Activated gamma-delta T cell treated with Interleukin-2 at 50 U/mL for 16 hours (primary cell): ENCODE measurements at regions not wholly inside any gene's neighbourhood (a gene's known extent, or its start where the extent isn't known, plus 50 kb on each side); places are given as distances from the start of the nearest gene placed in this dataset.
"Not testable (repeated sequence)": the region's sequence is repeated elsewhere in the genome, so short reads cannot be mapped to it uniquely, and the experiment has no call there.

Experiments used
- DNase-seq: peaks from one replicate; pipeline ENCODE4 v3.0.0-alpha.2; 2020

DNA sequence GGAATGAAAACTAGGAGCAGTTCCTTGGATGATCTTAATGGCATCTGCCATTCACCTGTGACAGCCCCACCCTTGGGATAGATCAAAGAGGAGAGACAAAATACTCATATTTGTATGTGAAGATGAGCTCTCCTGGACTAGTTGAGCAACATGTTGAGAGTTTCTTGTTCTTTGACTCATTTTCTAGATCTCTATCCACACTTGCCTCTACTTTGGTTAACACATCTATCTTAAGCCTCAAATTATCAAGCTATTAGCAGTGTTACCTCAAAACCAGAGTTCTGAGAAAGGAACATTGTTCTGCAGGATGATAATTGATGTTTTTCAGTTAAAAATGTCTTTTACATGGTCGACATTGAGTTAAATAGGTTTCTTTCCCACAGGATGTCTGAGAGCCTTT lies 94.2 kb upstream of the TEX13D start:
- no peak for DNase-seq

DNA sequence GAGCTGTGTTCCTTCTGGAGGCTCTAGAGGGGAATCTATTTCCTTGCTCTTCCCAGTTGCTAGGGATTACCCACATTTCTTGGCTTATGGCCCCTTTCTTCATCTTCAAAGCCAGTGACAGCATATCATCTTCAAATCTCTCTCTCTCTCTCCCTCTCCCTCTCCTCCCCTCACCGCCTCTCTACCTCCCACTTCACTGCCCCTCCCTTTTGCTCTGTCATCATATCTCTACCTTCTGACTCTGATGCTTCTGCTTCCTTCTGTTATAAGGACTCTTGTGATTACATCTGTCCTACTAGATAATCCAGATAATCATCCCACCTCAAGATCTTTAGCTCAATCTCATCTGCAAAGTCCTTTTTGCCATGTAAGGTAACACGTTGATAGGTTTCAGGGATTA lies 93.1 kb upstream of the TEX13D start:
- no peak for DNase-seq

DNA sequence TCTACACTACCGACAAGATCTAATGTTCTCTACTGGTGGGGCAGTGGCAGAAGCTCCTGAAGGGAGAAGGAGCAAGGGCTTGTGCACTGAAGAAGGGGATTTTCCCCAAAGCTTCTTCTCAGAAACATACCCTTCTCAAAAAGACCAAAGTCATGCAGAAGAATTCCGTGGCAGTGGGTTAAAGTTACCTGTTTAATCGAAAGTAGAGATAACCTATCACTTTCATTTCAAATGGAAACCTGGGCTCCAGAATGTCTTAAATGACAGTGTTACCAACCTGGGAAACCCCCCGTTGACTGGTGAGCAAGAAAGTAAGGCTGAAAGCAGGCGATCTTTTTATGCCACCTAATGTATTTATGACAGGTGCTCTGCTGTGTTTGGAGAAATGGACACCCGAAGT lies 92.5 kb upstream of the TEX13D start:
- no peak for DNase-seq

DNA sequence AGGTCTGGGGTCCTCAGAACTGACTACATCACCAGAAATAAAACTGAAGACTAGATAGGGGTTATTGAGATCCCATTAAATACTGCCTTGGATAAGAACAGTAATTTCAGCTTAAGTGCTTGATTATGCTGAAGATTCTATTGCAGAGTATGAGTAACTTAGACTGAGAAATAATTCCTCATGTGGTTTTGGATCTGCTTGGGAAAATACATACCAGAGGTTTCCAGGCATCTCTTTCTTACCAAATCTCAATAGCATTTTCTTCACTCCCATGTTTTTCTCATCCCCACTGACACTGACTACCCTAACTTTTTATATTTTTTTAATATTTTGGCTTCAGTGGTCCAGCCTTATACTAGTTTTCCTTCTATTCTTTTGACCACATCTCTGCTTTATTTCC lies 92.0 kb upstream of the TEX13D start:
- no peak for DNase-seq

DNA sequence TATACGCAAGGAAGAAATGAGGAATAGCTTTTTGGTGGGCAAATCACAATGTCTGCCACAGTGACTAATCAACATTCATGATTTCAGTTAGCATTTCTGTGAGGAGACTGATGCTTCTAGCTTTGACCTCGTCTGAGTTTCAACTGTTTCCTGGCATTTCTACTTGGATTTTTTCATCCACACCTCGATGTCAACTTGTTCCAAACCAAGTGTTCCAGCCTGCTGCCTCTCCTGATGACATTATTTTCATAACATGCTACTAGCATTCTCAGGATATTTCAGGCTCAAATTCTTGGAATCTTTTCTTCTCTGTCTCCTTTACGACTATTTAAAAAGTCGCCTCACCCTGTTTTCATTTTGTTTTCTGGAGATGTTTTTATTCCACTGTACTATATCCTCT lies 90.3 kb upstream of the TEX13D start:
- DNase-seq, result no peak

DNA sequence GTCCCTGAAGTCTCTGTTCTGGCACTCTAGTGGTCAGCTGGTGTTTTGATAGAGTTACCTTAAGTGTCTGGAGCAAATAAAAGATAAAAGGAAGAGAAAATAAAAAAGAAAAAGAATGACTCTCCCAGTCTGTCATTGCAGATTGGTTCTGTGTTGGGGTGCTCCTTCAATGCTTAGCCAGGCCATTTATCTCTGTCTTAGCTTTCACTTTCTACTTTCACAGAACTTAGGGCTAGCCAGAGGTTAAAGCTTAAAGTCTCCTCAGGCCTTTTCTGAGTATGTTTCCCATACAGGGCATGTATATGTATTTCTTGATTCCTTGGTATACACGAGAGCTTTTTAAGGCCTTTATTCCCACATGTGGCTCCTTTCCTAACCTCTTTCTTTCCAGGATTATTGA lies 83.1 kb upstream of the TEX13D start:
- no peak for DNase-seq

DNA sequence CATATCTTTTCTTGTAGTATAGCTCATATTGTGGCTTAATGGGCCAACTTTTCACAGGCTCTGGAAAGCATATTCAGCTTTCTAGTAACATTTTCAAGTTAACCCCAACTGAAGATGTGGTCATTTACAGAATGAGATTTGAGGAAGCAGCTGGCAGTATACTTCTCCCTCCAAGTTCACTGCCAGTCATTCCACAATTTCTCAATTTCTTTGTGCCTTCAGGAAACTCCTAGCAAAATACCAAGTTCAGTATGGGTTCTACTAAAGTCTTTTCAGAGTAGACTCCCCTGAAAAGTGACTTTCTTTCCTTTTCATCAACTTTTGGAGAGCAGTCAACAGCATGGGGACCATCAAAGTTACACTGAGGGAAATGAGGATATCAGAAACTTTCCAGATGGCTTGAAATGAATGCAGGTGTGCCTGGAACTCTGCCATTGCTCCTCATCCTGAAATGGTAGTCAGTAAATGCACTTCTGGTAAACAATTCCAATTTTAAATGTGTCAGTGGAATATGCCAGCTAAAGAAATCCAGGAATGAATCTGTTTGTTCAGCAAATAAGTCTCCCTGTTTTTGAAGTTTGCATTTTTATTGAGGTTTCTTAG lies 81.5 kb upstream of the TEX13D start:
- no peak for DNase-seq

DNA sequence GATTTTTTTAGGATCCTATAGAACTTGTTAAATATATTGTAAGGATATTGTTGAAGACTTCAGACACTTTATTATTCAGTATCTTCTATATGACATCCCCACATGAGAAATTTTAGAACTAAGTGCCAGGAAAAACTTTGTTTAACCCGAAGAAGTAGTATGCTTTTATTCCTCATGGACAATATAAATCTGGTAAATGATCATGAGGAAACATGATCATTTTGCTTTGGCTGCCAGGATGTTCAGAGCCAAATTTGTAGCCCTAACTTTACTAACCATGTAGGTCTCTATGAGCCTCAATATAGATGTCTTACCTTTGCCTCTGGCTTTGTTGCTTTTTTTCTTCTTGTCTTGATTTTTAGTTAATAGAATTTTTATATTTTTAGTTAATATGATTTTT lies 77.8 kb upstream of the TEX13D start:
- DNase-seq, result no peak

DNA sequence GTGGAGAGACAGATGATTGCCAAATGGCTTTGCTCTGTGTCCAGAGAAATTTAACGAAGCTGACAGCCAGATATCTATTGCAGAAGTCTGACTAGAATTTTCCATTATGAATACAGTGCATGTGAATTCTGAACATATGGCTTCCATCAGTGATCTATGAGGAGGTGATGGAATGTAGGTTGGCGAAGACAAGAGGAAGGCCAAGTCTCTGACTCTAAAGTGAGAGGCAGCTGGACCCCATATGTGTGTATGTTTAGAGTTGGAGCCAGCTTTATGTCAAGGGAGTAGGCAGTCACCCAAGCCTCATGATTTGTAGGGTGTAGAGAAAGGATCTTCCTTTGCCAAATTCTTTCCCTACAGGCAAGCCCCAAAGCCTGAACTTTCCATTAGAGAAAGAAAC lies 76.2 kb upstream of the TEX13D start:
- no peak for DNase-seq

DNA sequence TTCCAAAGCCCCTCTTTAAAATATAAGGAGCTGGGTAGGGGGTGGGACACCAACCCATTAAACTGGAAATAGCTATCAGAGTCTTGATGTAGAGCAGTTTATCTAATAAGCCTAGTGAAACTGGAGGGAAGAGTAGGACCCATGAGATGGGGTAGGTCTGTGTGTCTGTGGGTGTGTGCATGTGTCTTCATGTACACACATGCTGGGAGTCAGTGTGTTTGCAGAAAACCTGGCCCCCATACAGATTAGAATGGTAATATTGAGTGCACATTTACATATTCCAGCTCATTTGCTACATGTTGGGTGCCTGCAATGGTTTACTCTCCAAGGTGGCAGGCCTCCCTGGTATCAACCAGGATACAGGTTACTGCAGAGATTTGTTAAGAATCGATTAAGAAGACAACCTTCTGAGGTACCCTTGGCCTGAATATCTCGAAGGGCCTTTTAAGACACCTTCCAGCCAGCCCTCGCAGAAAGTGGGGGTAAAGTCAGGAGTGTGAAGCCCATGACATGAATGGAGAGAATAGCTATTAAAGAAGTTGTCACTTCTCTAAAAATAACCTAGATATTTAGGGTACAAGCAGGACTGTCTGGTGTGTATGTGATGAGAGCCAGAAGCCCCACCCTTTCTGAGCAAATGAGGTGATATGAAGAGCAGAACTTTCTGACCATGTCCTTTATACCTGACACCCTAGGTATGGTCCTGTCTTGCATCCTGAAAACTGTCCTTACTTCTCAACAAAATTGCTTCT lies 75.7 kb upstream of the TEX13D start:
- DNase-seq, result no peak

DNA sequence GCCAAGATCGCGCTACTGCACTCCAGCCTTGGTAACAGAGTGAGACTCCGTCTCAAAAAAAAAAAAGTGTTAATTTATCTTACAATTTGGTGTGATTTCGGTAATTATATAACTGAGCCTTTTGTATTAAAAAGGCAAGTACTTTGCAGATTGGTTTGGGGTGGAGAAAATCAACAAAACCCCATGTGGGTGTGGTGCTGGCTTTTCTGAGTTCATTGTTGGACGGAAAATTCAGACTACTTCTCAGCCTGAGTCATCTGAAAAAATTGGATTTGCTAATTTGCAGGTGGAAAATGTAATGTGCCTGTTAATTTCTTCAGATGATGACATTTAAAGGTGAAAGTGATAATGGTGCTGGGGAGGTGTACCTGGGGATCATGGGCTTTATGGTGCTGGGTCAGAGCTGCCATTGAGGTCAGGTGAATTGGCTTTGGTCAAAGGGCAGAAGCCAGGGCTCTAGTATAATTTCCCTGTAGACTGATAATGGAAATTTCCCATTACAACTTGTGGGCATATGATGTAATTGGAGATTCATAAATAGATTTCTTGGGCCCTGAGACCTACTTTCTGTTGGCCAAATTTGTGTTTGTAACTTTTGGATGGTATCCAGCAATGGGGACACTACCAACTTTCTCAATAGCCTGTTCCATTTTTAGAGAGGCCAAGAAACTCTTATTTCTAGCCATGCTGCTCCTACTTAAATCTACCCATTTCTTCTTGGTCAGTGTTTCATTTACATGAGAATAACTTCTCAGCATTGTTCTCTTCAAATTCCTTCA lies 74.3 kb upstream of the TEX13D start:
- DNase-seq, result no peak

DNA sequence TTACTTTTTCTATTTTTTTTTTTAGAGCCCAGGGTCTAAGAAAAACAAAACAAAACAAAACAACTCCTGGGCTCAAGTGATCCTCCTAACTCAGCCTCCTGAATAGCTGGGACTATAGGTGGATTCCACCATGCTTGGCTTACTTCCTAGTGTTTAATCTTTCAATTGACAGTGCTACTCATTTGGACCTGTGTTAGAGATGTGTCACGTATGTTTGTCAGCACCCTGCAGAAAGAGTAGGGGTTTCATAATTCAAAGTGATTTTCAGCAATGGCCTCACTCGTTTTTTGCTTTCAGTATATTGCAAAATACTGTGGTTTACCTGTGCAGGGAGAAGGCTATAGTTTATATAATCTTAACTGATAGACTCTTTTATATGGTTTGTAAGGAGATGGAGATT lies 71.6 kb upstream of the TEX13D start:
- no peak for DNase-seq

DNA sequence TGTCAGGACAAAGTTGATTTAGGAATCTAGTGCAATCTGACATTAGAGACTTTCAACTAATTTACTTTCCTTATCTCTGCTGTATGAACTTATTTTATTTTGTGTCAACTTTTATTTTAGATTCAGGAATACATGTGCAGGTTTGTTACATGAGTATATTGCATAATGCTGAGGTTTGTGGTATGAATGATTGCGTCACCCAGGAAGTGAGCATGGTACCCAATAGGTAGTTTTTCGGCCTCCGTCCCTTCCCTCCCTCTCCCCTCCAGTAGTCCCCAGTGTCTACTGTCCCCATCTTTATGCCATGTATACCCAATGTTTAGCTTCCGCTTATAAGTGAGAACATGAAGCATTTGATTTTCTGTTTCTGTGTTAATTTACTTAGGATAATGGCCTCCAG lies 68.7 kb upstream of the TEX13D start:
- DNase-seq, result no peak

DNA sequence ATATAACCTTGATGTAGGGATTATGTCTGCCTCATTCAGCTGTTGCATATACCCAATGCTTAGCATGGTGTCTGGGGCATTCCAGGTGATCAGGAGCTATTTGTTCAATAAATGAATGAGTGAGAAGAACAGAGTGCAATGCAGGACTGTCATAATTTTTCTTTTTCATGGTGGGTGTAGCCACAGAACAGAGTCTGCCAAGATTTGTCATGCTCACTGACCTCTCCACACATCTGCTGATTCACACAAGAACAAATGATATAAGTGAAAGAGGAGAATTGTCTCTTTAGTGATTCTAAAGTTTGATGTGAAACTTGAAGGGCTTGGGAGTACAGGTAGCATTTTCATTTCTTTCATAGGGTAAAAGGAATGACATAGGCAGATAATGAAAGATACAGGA lies 64.4 kb upstream of the TEX13D start:
- DNase-seq, result no peak

DNA sequence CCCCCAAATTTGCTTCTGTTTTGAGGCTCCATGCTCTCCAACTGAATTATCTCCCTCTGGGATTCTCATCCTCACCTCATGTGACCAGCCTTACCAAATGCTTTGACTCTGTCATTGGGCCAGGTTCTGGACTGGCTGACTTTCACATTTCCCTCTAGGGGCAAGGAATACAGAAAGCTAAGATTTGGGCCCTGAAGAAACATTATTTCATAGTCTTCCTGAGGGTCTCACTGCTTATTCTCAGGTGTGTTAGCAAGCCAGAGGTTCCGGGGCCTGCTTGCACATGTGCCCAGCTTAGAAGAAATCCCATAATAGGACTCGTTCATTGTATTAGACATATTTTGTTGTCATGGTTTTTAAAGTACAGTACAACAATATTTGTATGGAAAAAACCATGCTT lies 62.6 kb upstream of the TEX13D start:
- DNase-seq, result no peak

DNA sequence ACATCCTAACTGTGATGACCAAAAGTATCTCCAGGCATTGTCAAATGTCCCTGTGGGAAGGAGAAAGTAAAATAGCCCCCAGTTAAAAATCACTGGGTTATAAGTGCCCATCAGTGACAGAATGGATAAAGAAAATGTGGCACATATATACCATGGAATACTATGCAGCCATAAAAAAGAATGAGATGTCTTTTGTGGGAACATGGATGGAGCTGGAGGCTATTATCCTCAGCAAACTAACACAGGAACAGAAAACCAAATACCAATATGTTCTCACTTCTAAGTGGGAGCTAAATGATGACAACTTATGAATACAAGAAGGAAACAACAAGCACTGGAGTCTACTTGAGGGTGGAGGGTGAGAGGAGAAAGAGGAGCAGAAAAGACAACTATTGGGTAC lies 60.9 kb upstream of the TEX13D start:
- not testable (repeated sequence) for DNase-seq

DNA sequence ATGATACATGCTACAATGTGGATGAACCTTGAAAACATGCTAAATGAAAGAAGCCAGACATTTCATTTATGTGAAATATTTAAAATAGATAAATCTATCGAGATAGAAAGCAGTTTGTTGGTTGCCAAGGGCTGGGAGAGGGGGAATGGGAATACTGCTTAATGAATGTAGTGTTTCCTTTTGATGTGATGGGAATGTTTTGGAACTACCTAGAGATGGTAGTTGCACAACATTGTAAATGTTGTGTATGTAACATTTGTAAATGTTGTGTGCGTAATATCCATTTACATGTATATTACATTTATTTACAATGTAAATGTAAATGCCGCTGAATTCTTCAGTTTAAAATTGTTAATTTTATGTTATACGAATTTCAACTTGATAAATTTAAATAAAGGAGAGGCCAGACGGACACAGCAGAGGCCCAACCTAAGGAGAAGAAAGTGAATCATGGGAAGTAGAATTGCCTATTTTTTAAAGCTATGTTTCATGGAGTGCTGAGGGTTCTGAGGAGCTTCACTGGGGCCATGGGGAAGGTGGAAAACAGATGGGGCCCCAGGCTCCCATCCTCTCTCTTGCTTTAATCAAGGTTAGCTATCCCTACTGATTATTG lies 60.0 kb upstream of the TEX13D start:
- no peak for DNase-seq

DNA sequence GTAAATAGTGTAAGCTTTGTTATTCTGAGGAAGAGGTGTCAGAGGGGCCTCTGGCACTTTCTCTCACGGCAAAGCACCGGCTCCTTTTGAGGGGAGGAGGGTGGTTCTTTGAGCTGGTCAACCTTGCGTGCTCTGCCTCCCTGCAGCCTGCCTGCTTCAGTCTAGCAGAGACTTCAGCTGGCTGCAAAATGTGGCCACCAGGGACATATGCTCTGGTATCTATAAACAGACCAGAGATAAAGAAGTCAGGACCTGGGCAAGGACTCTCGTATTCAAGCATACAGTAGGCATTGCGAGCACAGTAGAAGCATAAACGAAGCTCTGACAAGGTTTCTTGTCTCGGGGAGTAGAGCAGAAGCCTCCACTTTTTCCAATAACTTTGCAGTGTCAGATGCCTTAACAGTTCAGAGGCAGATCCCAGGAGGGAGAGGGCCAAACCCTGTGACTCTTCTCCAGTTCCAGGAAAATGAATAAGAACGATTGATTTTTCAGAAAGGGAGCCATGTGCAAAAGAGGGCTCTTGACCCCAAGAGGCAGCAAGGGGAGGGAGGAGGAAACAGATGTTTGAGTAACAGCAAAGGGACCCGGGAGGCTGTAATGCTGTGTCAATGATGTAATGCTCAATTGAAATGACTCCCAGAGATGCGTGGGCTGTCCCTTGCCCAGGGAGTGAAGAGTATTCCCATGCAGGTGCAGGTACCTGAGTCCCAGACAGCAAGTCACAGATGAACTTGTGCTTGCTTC lies 57.9 kb upstream of the TEX13D start:
- no peak for DNase-seq

DNA sequence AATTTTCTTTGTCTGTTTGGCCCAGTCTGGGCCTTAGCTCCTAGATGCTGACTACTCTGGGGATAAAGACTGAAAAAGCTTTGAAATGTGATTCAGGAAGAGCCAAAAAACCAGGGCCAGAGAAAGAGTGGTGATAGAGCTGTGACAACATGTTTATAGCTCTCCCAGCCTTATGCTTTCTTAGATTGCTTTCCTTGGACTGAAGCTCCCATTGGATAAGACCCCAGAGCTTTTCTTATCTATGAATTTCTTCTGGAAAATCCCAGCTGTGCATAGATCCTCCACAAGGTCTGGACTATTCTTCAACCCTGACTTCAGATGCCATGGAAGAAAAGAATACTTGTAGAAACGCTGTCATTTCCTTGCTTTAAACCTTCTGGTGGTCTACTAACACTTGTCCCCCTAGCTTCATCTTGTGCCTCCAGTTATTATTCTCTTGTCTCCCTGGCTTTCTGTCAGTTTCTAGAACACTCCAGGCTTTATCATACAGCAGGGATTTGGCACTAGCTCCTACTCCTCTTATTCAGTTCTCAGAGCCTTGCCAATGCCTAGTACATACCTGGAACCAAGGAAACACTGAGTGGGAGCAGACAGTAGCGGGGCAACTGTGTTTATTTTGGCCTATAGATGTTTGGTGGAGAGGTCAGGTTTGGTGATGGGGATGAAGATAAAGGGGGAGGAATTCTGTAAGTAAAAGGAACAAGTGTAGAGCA lies 57.1 kb upstream of the TEX13D start:
- no peak for DNase-seq

DNA sequence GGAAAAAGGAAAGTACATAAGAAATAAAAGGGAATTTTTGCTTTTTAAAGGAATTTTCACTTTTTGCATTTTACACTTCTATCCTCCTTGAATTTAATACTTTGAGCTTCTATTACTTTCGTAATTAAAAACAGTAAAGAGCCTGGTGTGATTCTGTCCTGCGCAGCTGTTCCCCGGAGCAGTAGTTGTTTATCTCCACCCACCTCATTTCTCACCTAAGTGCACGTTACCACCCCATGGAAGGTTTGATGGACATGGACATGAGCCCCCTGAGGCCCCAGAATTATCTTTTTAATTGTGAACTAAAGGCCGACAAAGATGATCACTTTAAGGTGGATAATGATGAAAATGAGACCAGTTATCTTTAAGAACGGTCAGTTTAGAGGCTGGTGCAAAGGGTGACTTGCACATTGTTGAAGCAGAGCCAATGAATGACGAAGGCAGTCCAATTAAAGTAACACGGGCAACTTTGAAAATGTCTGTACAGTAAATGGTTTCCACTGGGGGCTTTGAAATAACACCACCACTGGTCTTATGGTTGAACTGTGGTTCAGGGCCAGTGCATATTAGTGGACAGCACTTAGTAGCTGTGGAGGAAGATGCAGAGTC lies 52.1 kb upstream of the TEX13D start:
- DNase-seq, result no peak

DNA sequence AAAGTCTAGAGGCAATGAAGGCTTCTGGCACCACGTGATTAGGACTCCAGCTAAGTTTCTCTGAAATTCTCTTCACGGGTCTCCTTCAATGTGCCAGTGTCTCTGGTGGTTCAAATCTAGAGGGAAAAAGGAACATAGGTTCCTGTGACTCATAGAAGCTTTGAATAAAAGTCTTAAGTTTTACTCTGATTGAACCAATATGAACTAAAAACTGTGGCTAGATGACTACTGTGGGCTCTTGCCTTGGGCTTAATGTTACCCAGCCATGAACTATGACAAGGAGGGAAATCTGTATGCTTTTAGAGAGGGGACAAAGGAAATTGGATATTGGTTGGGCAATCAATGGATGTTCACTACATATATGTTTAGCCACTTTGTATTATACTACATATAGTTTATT lies 49.9 kb upstream of the TEX13D start:
- no peak for DNase-seq
